Stomach (tissue), 8 donors: ENCODE measurements at regions not wholly inside any gene's neighbourhood (a gene's known extent, or its start where the extent isn't known, plus 50 kb on each side); places are given as distances from the start of the nearest gene placed in this dataset.
"Not testable (repeated sequence)": the region's sequence is repeated elsewhere in the genome, so short reads cannot be mapped to it uniquely, and the experiment has no call there.

Experiments used
- DNase-seq, 2 donors: peaks; one replicate each; pipeline versions ENCODE4 v3.0.0 to v3.0.0-alpha.2; 2013 to 2019
- H3K27ac ChIP-seq, 5 donors: fragments of 200-600 bp in 4 of 5; sonication (generic) in 4 of 5; one replicate each; pipeline ENCODE4 v1.5.1; 2013 to 2019; ENCODE audit warnings: mild to moderate bottlenecking in 1 of 5, moderate library complexity in 1 of 5
- H3K27me3 ChIP-seq, 3 donors: fragments of 200-600 bp; sonication (generic); one replicate each; pipeline ENCODE4 v1.5.1; 2017 to 2019; ENCODE audit warnings: mixed run types in 1 of 3
- H3K36me3 ChIP-seq, 4 donors: fragments of 200-600 bp; sonication (generic); 1 replicate in 3 of 4; 2 replicates in 1 of 4; pipeline ENCODE4 v1.5.1; 2016 to 2019
- H3K4me1 ChIP-seq, 4 donors: fragments of 200-600 bp; sonication (generic); one replicate each; pipeline ENCODE4 v1.5.1; 2016 to 2019
- H3K4me3 ChIP-seq, 4 donors: fragments of 200-600 bp; sonication (generic) in 3 of 4; one replicate each; pipeline ENCODE4 v1.5.1; 2016 to 2019; ENCODE audit warnings: mild to moderate bottlenecking in 1 of 4
- H3K9me3 ChIP-seq, 4 donors: fragments of 200-600 bp; sonication (generic); one replicate each; pipeline ENCODE4 v1.5.1; 2016 to 2019
- CTCF ChIP-seq, 7 experiments: fragments of 450-650 bp in 4 of 7; fragments of 200-600 bp in 3 of 7; sonication (generic) in 3 of 7; IDR thresholded peaks; one replicate each; pipeline ENCODE4 v1.5.1; 2016 to 2019; ENCODE audit warnings: antibody characterized with exemption in 7 of 7, control low read depth in 2 of 7, mild to moderate bottlenecking in 1 of 7
- EP300 ChIP-seq: sonication (generic); formaldehyde crosslinking; IDR thresholded peaks from one replicate; pipeline ENCODE4 v1.6.1; 2017; ENCODE audit warnings: antibody characterized with exemption
- POLR2A ChIP-seq, 4 donors: fragments of 450-650 bp; IDR thresholded peaks; one replicate each; pipeline ENCODE4 v1.6.1; 2016; ENCODE audit warnings: antibody characterized with exemption in 4 of 4, control low read depth in 2 of 4, mild to moderate bottlenecking in 1 of 4, moderate library complexity in 1 of 4
- POLR2AphosphoS5 ChIP-seq, 3 donors: sonication (generic); formaldehyde crosslinking; IDR thresholded peaks; one replicate each; pipeline ENCODE4 v1.6.1; 2016; ENCODE audit warnings: antibody characterized with exemption in 3 of 3
- WGBS, 5 donors: extraction: QIAGEN DNeasy Blood & Tissue Kit in 3 of 5; methylation state at CpG; one replicate each; pipeline versions ENCODE4 v1.1.5 to v1.1.7; 2013 to 2018; 5-methylcytosine and 5-hydroxymethylcytosine counted together
- intact Hi-C: fragments of 100-400 bp; cut with DNase I; formaldehyde crosslinking; loops from one replicate; pipeline ENCODE4 v1.15.1; 2023; ENCODE audit warnings: low total_unique reads
- donor health status: healthy with polysubstance abuse.
- donor health status: Bipolar disorder and iron deficiency.
- donor health status: healthy.

- no peak for DNase-seq
- Histone ChIP-seq H3K9me3 (peaks cover 0 to 8% (median 4%) of the 10 kb centered on the region in 4 donors), H3K27me3 (no peaks in the 10 kb centered on the region), H3K4me1 (no peaks in the 10 kb centered on the region), H3K27ac (no peak overlapping the region), H3K4me3 (no peak overlapping the region), H3K36me3 (no peaks in the 10 kb centered on the region)
- intact Hi-C loops: no loop called here
- TF ChIP-seq POLR2AphosphoS5 (IDR thresholded peaks at IDR 0.05) (no peak), POLR2A (IDR thresholded peaks at IDR 0.05) (no peak), CTCF (IDR thresholded peaks at IDR 0.05) (no peak), EP300 (no peak)
These were observed 131.8 kb downstream of the MSL3 start for GRCh38 chrX:11889791-11890190.

DNA sequence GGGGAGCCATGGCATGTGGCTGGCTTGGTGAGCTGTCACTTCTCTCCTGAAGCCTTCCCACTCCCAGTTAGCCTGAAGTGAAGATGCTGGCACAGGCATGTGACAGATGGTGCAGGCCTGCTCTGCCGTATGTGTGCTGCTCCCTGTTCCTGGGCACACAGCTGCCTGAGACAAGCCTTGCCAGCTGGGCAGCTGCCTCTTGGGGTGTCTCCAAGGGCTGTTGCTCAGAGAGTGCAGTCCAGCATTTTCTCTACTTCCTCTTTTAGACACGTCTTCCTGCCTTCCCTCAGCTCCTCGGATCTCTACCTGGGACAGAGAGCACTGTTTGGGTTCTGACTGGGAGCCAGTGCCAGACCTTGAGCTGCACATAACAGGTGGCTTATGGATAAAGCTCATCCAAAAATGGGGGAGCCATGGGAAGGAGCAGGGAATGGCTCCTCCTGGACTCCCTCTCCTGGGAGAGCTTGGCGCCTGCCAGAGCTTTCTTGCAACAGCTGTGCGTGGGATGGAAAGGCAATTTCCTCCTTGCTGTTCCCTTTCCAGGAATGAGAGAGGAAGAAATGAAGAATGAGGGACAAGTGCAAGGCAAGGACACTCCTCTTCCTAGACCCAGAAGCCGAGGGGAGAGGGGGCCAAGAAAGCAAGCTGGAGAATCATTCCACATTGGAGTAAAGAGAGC lies 132.9 kb downstream of the MSL3 start:
- no peak overlapping the region for H3K27ac ChIP-seq
- 18 to 53% (median 46%) methylated on average over 5 to 6 of the region's 6 CpGs for WGBS, 5 donors
- TF ChIP-seq CTCF (IDR thresholded peaks at IDR 0.05) (no peak), EP300 (no peak), POLR2A (IDR thresholded peaks at IDR 0.05) (no peak), POLR2AphosphoS5 (IDR thresholded peaks at IDR 0.05) (no peak)
- no peaks in the 10 kb centered on the region for H3K27me3 ChIP-seq
- H3K36me3 ChIP-seq: no peaks in the 10 kb centered on the region
- no peaks in the 10 kb centered on the region for H3K4me1 ChIP-seq
- no peak overlapping the region for H3K4me3 ChIP-seq
- peaks cover 0 to 8% (median 4%) of the 10 kb centered on the region in 4 donors for H3K9me3 ChIP-seq
- intact Hi-C loops: no loop called here
- peak in 1 of 2 donors; percentile 5 for DNase-seq

DNA sequence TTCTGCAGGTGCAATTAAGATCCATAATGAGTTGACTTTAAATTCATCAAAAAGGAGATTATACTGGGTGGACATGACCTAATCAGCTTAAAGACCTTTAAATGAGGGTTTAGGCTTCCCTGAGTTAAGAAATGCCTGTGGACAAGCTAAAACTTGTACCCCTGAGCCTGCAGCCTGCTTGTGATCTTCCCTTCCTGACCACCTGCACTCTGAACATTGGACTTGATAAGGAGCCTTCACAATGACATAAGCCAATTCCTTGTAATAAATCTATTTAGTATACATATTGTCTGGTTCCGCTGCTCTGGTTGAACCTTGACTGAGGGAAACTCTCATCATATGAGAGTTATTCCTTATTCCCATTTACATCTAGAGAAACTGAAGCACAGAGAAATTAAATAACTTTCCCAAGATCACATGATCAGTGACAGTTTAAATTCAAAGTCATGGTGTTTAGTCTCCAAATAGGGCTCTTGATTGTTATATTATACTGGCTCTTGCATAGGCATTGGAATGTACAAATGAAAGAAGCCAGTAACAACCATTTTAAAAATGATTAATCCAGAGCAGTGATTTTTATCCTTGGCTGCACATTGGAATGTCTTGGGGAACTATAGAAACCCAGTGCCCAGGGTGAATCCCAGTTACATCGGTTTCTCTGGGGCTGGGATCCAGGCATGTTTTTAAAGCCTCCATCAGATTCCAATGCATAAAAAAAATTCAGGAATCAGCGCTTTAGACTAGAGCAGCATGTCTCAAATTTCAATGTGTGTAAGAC lies 136.1 kb downstream of the MSL3 start:
- intact Hi-C loops: no loop called here
- H3K9me3 ChIP-seq: peaks cover 0 to 18% (median 6%) of the 10 kb centered on the region in 4 donors
- H3K27ac ChIP-seq: no peak overlapping the region
- H3K4me1 ChIP-seq: no peaks in the 10 kb centered on the region
- H3K27me3 ChIP-seq: no peaks in the 10 kb centered on the region
- no peak for TF ChIP-seq POLR2A (IDR thresholded peaks at IDR 0.05)
- no peak for TF ChIP-seq POLR2AphosphoS5 (IDR thresholded peaks at IDR 0.05)
- no peak for TF ChIP-seq EP300
- TF ChIP-seq CTCF (IDR thresholded peaks at IDR 0.05): no peak
- no peak for DNase-seq
- 57 to 78% (median 68%) methylated on average over 3 of the region's 3 CpGs for WGBS, 5 donors
- no peak overlapping the region for H3K4me3 ChIP-seq
- no peaks in the 10 kb centered on the region for H3K36me3 ChIP-seq

DNA sequence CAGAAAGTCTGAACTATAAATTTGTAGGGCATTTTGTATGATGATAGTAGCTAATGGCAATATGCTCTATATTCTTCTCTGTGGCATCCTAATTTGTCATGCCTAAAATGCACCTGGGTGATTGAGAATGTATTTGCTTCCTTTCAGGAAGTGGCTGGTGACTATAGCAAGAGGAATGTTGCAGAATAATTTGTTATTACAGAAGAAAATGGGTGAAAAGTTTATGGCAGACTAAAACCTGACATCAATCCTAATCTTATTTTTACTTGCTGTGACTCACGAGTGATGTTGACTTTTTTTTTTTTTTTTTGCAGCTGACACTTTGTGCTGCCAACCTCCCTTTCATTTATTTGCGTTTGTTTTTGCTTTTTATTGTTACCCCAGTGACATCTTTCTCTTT lies 141.1 kb downstream of the MSL3 start:
- Histone ChIP-seq H3K27ac (no peak overlapping the region), H3K4me3 (no peak overlapping the region), H3K27me3 (peaks cover 0 to 7% (median 0%) of the 10 kb centered on the region in 3 donors), H3K36me3 (no peaks in the 10 kb centered on the region), H3K4me1 (no peaks in the 10 kb centered on the region), H3K9me3 (peaks cover 0 to 9% (median 2%) of the 10 kb centered on the region in 4 donors)
- TF ChIP-seq EP300 (no peak), CTCF (IDR thresholded peaks at IDR 0.05) (no peak)
- WGBS, 5 donors: 10 to 26% (median 15%) methylated on average over 2 of the region's 2 CpGs
- intact Hi-C loops: no loop called here
- DNase-seq: no peak

DNA sequence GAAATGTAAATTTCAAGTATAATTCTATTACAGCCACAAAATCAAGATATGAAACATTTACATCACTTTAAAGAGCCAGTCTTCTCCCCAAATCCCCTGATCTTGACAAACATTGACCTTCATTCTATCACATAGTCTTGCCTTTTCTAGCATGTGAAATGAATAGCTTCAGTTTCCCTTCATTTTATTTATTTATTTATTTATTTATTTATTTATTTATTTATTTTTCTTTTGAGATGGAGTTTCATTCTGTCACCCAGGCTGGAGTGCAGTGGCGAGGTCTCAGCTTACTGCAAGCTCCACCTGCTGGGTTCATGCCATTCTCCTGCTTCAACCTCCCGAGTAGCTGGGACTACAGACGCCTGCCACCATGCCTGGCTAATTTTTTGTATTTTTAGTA lies 147.9 kb downstream of the MSL3 start:
- H3K36me3 ChIP-seq, H3K27ac ChIP-seq, H3K4me1 ChIP-seq, H3K27me3 ChIP-seq, DNase-seq, H3K4me3 ChIP-seq, intact Hi-C loops: not testable (repeated sequence)
- peaks cover 0 to 12% (median 2%) of the 10 kb centered on the region in 4 donors for H3K9me3 ChIP-seq
- WGBS, 5 donors: 73 to 94% (median 87%) methylated on average over 3 of the region's 3 CpGs
